ENCODE measurements at regions not wholly inside any gene's neighbourhood (a gene's known extent, or its start where the extent isn't known, plus 50 kb on each side); places are given as distances from the start of the nearest gene placed in this dataset.
"Not testable (repeated sequence)": the region's sequence is repeated elsewhere in the genome, so short reads cannot be mapped to it uniquely, and the experiment has no call there.

GRCh38 chr15:53130943-53131342, 340.8 kb upstream of the ONECUT1 start:
- no peak for TF ChIP-seq CTCF (IDR thresholded peaks at IDR 0.05; ENCODE audit: low read depth, low read length)
- Histone ChIP-seq H3K27ac (ENCODE audit: low read depth, low read length) (no peak overlapping the region), H3K9me3 (ENCODE audit: control insufficient read depth, insufficient read depth, low read length) (peaks cover 2% of the 10 kb centered on the region; the same call in 1 of the 2 replicates), H3K4me3 (ENCODE audit: low read depth, low read length) (no peak overlapping the region), H3K27me3 (ENCODE audit: control insufficient read depth, insufficient read depth, low read length) (no peaks in the 10 kb centered on the region)
- POLR2A ChIA-PET, result no interaction called here
- CTCF ChIA-PET, result no interaction called here
- no peak for DNase-seq (ENCODE audit: low read depth, low spot score)

- no peak for DNase-seq (ENCODE audit: low read depth, low spot score)
- Histone ChIP-seq H3K27me3 (ENCODE audit: control insufficient read depth, insufficient read depth, low read length) (no peaks in the 10 kb centered on the region), H3K4me3 (ENCODE audit: low read depth, low read length) (no peak overlapping the region), H3K27ac (ENCODE audit: low read depth, low read length) (no peak overlapping the region), H3K9me3 (ENCODE audit: control insufficient read depth, insufficient read depth, low read length) (peaks cover 2% of the 10 kb centered on the region; the same call in 1 of the 2 replicates)
- POLR2A ChIA-PET, result no interaction called here
- CTCF ChIA-PET, result no interaction called here
- no peak for TF ChIP-seq CTCF (IDR thresholded peaks at IDR 0.05; ENCODE audit: low read depth, low read length)
Measured at GRCh38 chr15:53129121-53129904, 339.2 kb upstream of the ONECUT1 start.

GRCh38 chr15:53128652-53129051, 338.5 kb upstream of the ONECUT1 start:
- POLR2A ChIA-PET, result no interaction called here
- DNase-seq (ENCODE audit: low read depth, low spot score), result no peak
- TF ChIP-seq CTCF (IDR thresholded peaks at IDR 0.05; ENCODE audit: low read depth, low read length), result no peak
- Histone ChIP-seq H3K27me3 (ENCODE audit: control insufficient read depth, insufficient read depth, low read length) (no peaks in the 10 kb centered on the region), H3K27ac (ENCODE audit: low read depth, low read length) (no peak overlapping the region), H3K4me3 (ENCODE audit: low read depth, low read length) (no peak overlapping the region), H3K9me3 (ENCODE audit: control insufficient read depth, insufficient read depth, low read length) (peaks cover 2% of the 10 kb centered on the region; the same call in 1 of the 2 replicates)
- CTCF ChIA-PET, result no interaction called here

- no peak overlapping the region for H3K4me3 ChIP-seq (ENCODE audit: low read depth, low read length)
- ChIA-PET POLR2A (no interaction called here), CTCF (no interaction called here)
- DNase-seq (ENCODE audit: low read depth, low spot score), result no peak
- H3K27me3 ChIP-seq (ENCODE audit: control insufficient read depth, insufficient read depth, low read length), result no peaks in the 10 kb centered on the region
- H3K27ac ChIP-seq (ENCODE audit: low read depth, low read length), result no peak overlapping the region
- peaks cover 5% of the 10 kb centered on the region; the same call in 1 of the 2 replicates for H3K9me3 ChIP-seq (ENCODE audit: control insufficient read depth, insufficient read depth, low read length)
- TF ChIP-seq CTCF (IDR thresholded peaks at IDR 0.05; ENCODE audit: low read depth, low read length), result no peak
Measured at GRCh38 chr15:53126144-53126543, 336.0 kb upstream of the ONECUT1 start.

GRCh38 chr15:53122818-53123217, 332.7 kb upstream of the ONECUT1 start:
- H3K4me3 ChIP-seq (ENCODE audit: low read depth, low read length), result no peak overlapping the region
- no peak for TF ChIP-seq CTCF (IDR thresholded peaks at IDR 0.05; ENCODE audit: low read depth, low read length)
- H3K27me3 ChIP-seq (ENCODE audit: control insufficient read depth, insufficient read depth, low read length), result no peaks in the 10 kb centered on the region
- ChIA-PET POLR2A (no interaction called here), CTCF (no interaction called here)
- DNase-seq (ENCODE audit: low read depth, low spot score), result no peak
- no peak overlapping the region for H3K27ac ChIP-seq (ENCODE audit: low read depth, low read length)
- H3K9me3 ChIP-seq (ENCODE audit: control insufficient read depth, insufficient read depth, low read length), result peaks cover 6% of the 10 kb centered on the region; the same call in 1 of the 2 replicates

- H3K27me3 ChIP-seq (ENCODE audit: control insufficient read depth, insufficient read depth, low read length); H3K4me3 ChIP-seq (ENCODE audit: low read depth, low read length); CTCF ChIA-PET; POLR2A ChIA-PET; H3K27ac ChIP-seq (ENCODE audit: low read depth, low read length); DNase-seq (ENCODE audit: low read depth, low spot score); H3K9me3 ChIP-seq (ENCODE audit: control insufficient read depth, insufficient read depth, low read length): not testable (repeated sequence)
Measured at GRCh38 chr15:53116915-53117314, 326.8 kb upstream of the ONECUT1 start.
